ENCODE measurements at regions not wholly inside any gene's neighbourhood (a gene's known extent, or its start where the extent isn't known, plus 50 kb on each side); places are given as distances from the start of the nearest gene placed in this dataset.

- Mint-ChIP-seq H3K4me3 (ENCODE audit: low read depth) (no peak overlapping the region), H3K4me1 (ENCODE audit: low read depth) (no peaks in the 10 kb centered on the region), H3K27ac (no peak overlapping the region), H3K27me3 (ENCODE audit: low read depth) (no peaks in the 10 kb centered on the region), H3K9me3 (peaks cover 39% of the 10 kb centered on the region), H3K36me3 (ENCODE audit: low read depth) (no peaks in the 10 kb centered on the region)
- no peak for DNase-seq (ENCODE audit: low spot score)
- intact Hi-C loops (cut with micrococcal nuclease) = no loop called here
Measured at GRCh38 chr3:76624164-76624563, 415.7 kb upstream of the ROBO2 start.

- no peak for DNase-seq (ENCODE audit: low spot score)
- no peak overlapping the region for H3K4me3 Mint-ChIP-seq (ENCODE audit: low read depth)
- no peaks in the 10 kb centered on the region for H3K27me3 Mint-ChIP-seq (ENCODE audit: low read depth)
- H3K36me3 Mint-ChIP-seq (ENCODE audit: low read depth) = no peaks in the 10 kb centered on the region
- H3K27ac Mint-ChIP-seq = no peak overlapping the region
- H3K4me1 Mint-ChIP-seq (ENCODE audit: low read depth) = no peaks in the 10 kb centered on the region
- intact Hi-C loops (cut with micrococcal nuclease) = no loop called here
- H3K9me3 Mint-ChIP-seq = peaks cover 51% of the 10 kb centered on the region
Measured at GRCh38 chr3:76627236-76627635, 412.7 kb upstream of the ROBO2 start.

GRCh38 chr3:76631251-76631650 is 408.6 kb upstream of the ROBO2 start:
- intact Hi-C loops (cut with micrococcal nuclease) = no loop called here

GRCh38 chr3:76638006-76638405 is 401.9 kb upstream of the ROBO2 start:
- DNase-seq (ENCODE audit: low spot score) = no peak
- Mint-ChIP-seq H3K36me3 (ENCODE audit: low read depth) (no peaks in the 10 kb centered on the region), H3K4me3 (ENCODE audit: low read depth) (no peak overlapping the region), H3K9me3 (peaks cover 32% of the 10 kb centered on the region), H3K27me3 (ENCODE audit: low read depth) (no peaks in the 10 kb centered on the region), H3K4me1 (ENCODE audit: low read depth) (no peaks in the 10 kb centered on the region), H3K27ac (no peak overlapping the region)
- intact Hi-C loops (cut with micrococcal nuclease) = no loop called here

More at GRCh38 chr3:76631251-76631650, 408.6 kb upstream of the ROBO2 start:
- Mint-ChIP-seq H3K9me3 (peaks cover 40% of the 10 kb centered on the region), H3K4me1 (ENCODE audit: low read depth) (no peaks in the 10 kb centered on the region), H3K36me3 (ENCODE audit: low read depth) (no peaks in the 10 kb centered on the region), H3K4me3 (ENCODE audit: low read depth) (no peak overlapping the region), H3K27ac (no peak overlapping the region), H3K27me3 (ENCODE audit: low read depth) (no peaks in the 10 kb centered on the region)
- DNase-seq (ENCODE audit: low spot score) = no peak

- H3K9me3 Mint-ChIP-seq = peaks cover 43% of the 10 kb centered on the region
- H3K36me3 Mint-ChIP-seq (ENCODE audit: low read depth) = no peaks in the 10 kb centered on the region
- intact Hi-C loops (cut with micrococcal nuclease) = no loop called here
Measured at GRCh38 chr3:76643623-76644304, 396.1 kb upstream of the ROBO2 start.

GRCh38 chr3:76644305-76644675 is 395.6 kb upstream of the ROBO2 start:
- H3K27ac Mint-ChIP-seq = no peak overlapping the region
- H3K4me1 Mint-ChIP-seq (ENCODE audit: low read depth) = no peaks in the 10 kb centered on the region
- no peaks in the 10 kb centered on the region for H3K27me3 Mint-ChIP-seq (ENCODE audit: low read depth)
- H3K36me3 Mint-ChIP-seq (ENCODE audit: low read depth) = no peaks in the 10 kb centered on the region
- no peak for DNase-seq (ENCODE audit: low spot score)
- H3K4me3 Mint-ChIP-seq (ENCODE audit: low read depth) = no peak overlapping the region
- intact Hi-C loops (cut with micrococcal nuclease) = no loop called here
- H3K9me3 Mint-ChIP-seq = peaks cover 42% of the 10 kb centered on the region

More at GRCh38 chr3:76643623-76644304, 396.1 kb upstream of the ROBO2 start:
- no peak overlapping the region for H3K4me3 Mint-ChIP-seq (ENCODE audit: low read depth)
- no peak for DNase-seq (ENCODE audit: low spot score)
- H3K4me1 Mint-ChIP-seq (ENCODE audit: low read depth) = no peaks in the 10 kb centered on the region
- H3K27me3 Mint-ChIP-seq (ENCODE audit: low read depth) = no peaks in the 10 kb centered on the region
- H3K27ac Mint-ChIP-seq = no peak overlapping the region

- H3K9me3 Mint-ChIP-seq = peaks cover 33% of the 10 kb centered on the region
- no peak for DNase-seq (ENCODE audit: low spot score)
- no peak overlapping the region for H3K27ac Mint-ChIP-seq
Measured at GRCh38 chr3:76645724-76646123, 394.2 kb upstream of the ROBO2 start.

GRCh38 chr3:76646921-76647562 is 392.9 kb upstream of the ROBO2 start:
- Mint-ChIP-seq H3K9me3 (peaks cover 25% of the 10 kb centered on the region), H3K27ac (no peak overlapping the region), H3K4me1 (ENCODE audit: low read depth) (no peaks in the 10 kb centered on the region), H3K27me3 (ENCODE audit: low read depth) (no peaks in the 10 kb centered on the region), H3K36me3 (ENCODE audit: low read depth) (no peaks in the 10 kb centered on the region), H3K4me3 (ENCODE audit: low read depth) (no peak overlapping the region)
- DNase-seq (ENCODE audit: low spot score) = no peak
- intact Hi-C loops (cut with micrococcal nuclease) = no loop called here

More at GRCh38 chr3:76645724-76646123, 394.2 kb upstream of the ROBO2 start:
- intact Hi-C loops (cut with micrococcal nuclease) = no loop called here
- no peak overlapping the region for H3K4me3 Mint-ChIP-seq (ENCODE audit: low read depth)
- H3K36me3 Mint-ChIP-seq (ENCODE audit: low read depth) = no peaks in the 10 kb centered on the region
- no peaks in the 10 kb centered on the region for H3K27me3 Mint-ChIP-seq (ENCODE audit: low read depth)
- no peaks in the 10 kb centered on the region for H3K4me1 Mint-ChIP-seq (ENCODE audit: low read depth)

GRCh38 chr3:76651784-76652183 is 388.1 kb upstream of the ROBO2 start:
- intact Hi-C loops (cut with micrococcal nuclease) = no loop called here
- H3K4me1 Mint-ChIP-seq (ENCODE audit: low read depth) = no peaks in the 10 kb centered on the region
- peaks cover 14% of the 10 kb centered on the region for H3K9me3 Mint-ChIP-seq
- no peak overlapping the region for H3K4me3 Mint-ChIP-seq (ENCODE audit: low read depth)
- no peak overlapping the region for H3K27ac Mint-ChIP-seq
- H3K36me3 Mint-ChIP-seq (ENCODE audit: low read depth) = no peaks in the 10 kb centered on the region
- H3K27me3 Mint-ChIP-seq (ENCODE audit: low read depth) = no peaks in the 10 kb centered on the region
- DNase-seq (ENCODE audit: low spot score) = no peak

- intact Hi-C loops (cut with micrococcal nuclease) = no loop called here
- Mint-ChIP-seq H3K27ac (no peak overlapping the region), H3K4me1 (ENCODE audit: low read depth) (no peaks in the 10 kb centered on the region)
Measured at GRCh38 chr3:76652524-76652923, 387.4 kb upstream of the ROBO2 start.

GRCh38 chr3:76653640-76654251 is 386.2 kb upstream of the ROBO2 start:
- H3K27me3 Mint-ChIP-seq (ENCODE audit: low read depth) = no peaks in the 10 kb centered on the region
- peaks cover 5% of the 10 kb centered on the region for H3K9me3 Mint-ChIP-seq
- intact Hi-C loops (cut with micrococcal nuclease) = no loop called here
- H3K4me3 Mint-ChIP-seq (ENCODE audit: low read depth) = no peak overlapping the region
- no peaks in the 10 kb centered on the region for H3K36me3 Mint-ChIP-seq (ENCODE audit: low read depth)
- DNase-seq (ENCODE audit: low spot score) = no peak
- H3K27ac Mint-ChIP-seq = no peak overlapping the region
- H3K4me1 Mint-ChIP-seq (ENCODE audit: low read depth) = no peaks in the 10 kb centered on the region

More at GRCh38 chr3:76652524-76652923, 387.4 kb upstream of the ROBO2 start:
- no peak for DNase-seq (ENCODE audit: low spot score)
- Mint-ChIP-seq H3K4me3 (ENCODE audit: low read depth) (no peak overlapping the region), H3K27me3 (ENCODE audit: low read depth) (no peaks in the 10 kb centered on the region), H3K36me3 (ENCODE audit: low read depth) (no peaks in the 10 kb centered on the region), H3K9me3 (peaks cover 7% of the 10 kb centered on the region)

GRCh38 chr3:76656531-76657070 is 383.3 kb upstream of the ROBO2 start:
- Mint-ChIP-seq H3K4me3 (ENCODE audit: low read depth) (no peak overlapping the region), H3K27me3 (ENCODE audit: low read depth) (no peaks in the 10 kb centered on the region), H3K4me1 (ENCODE audit: low read depth) (no peaks in the 10 kb centered on the region), H3K27ac (no peak overlapping the region), H3K36me3 (ENCODE audit: low read depth) (no peaks in the 10 kb centered on the region), H3K9me3 (peaks cover 5% of the 10 kb centered on the region)
- DNase-seq (ENCODE audit: low spot score) = no peak
- intact Hi-C loops (cut with micrococcal nuclease) = no loop called here

- Mint-ChIP-seq H3K4me3 (ENCODE audit: low read depth) (no peak overlapping the region), H3K4me1 (ENCODE audit: low read depth) (no peaks in the 10 kb centered on the region), H3K9me3 (peaks cover 11% of the 10 kb centered on the region), H3K27me3 (ENCODE audit: low read depth) (no peaks in the 10 kb centered on the region), H3K27ac (no peak overlapping the region), H3K36me3 (ENCODE audit: low read depth) (no peaks in the 10 kb centered on the region)
- DNase-seq (ENCODE audit: low spot score) = no peak
- intact Hi-C loops (cut with micrococcal nuclease) = no loop called here
Measured at GRCh38 chr3:76657909-76658308, 382.0 kb upstream of the ROBO2 start.
